ENCODE measurements at regions not wholly inside any gene's neighbourhood (a gene's known extent, or its start where the extent isn't known, plus 50 kb on each side); places are given as distances from the start of the nearest gene placed in this dataset.

GRCh38 chr6:77340331-77340730 lies 123.0 kb downstream of the HTR1B start:
- TF ChIP-seq CTCF (conservative IDR thresholded peaks at IDR 0.05): no peak
- TF ChIP-seq EZH2 (IDR thresholded peaks at IDR 0.05; ENCODE audit: low read depth): no peak
